GM12878 (cell line): ENCODE measurements at regions not wholly inside any gene's neighbourhood (a gene's known extent, or its start where the extent isn't known, plus 50 kb on each side); places are given as distances from the start of the nearest gene placed in this dataset.

Experiments used
- ATAC-seq: fragments of 200-7000 bp; cut with Tn5 transposase; 3 replicates; pipeline ENCODE4 v1.9.1; 2020; ENCODE audit warnings: mild to moderate bottlenecking, moderate library complexity
- BruUV-seq: library from RNA; stranded (reverse); fragments of 400-500 nt; replicated peaks from 2 replicates; lab custom pipeline; 2021; lab: Mats Ljungman, UMichigan
- CTCF ChIA-PET: fragments of 300-600 bp; sonication (Branson Sonifier 250); formaldehyde crosslinking; extraction: SDS; loops from one replicate; lab custom pipeline; 2021; ENCODE audit warnings: inconsistent platforms; lab: Yijun Ruan, JAX
- POLR2A ChIA-PET: fragments of 350-600 bp; formaldehyde crosslinking; extraction: SDS; loops from one replicate; lab custom pipeline; 2021; ENCODE audit warnings: inconsistent platforms; lab: Charles Lee
- RAD21 ChIA-PET: fragments of 300-600 bp; sonication (Branson Sonifier 250); formaldehyde crosslinking; loops from one replicate; lab custom pipeline; 2023; ENCODE audit warnings: antibody characterized with exemption; ENCODE audit not compliant: unreplicated experiment; lab: Charles Lee
- SMC1A ChIA-PET: fragments of 300-600 bp; sonication (Branson Sonifier 250); formaldehyde crosslinking; loops from one replicate; lab custom pipeline; 2023; ENCODE audit not compliant: unreplicated experiment, uncharacterized antibody; lab: Charles Lee
- DNase-seq: peaks from one replicate; pipeline ENCODE4 v3.0.0-alpha.2; 2011; ENCODE audit warnings: low read depth, low spot score
- FAIRE-seq: peaks from 3 replicates; lab custom pipeline; 2011; peaks lifted over from hg19 to GRCh38; lab: Jason Lieb, UNC
- H2AFZ ChIP-seq: 2 replicates; pipeline ENCODE4 v1.6.0; 2011; ENCODE audit warnings: low read depth, low read length, control low read depth; ENCODE audit not compliant: control insufficient read depth
- H3K27ac ChIP-seq: 2 replicates; pipeline ENCODE4 v1.5.1; 2011; ENCODE audit warnings: control low read depth; ENCODE audit not compliant: control insufficient read depth, insufficient read depth
- H3K27me3 ChIP-seq, 2 experiments: replicated peaks in 1 of 2; 2 replicates each; pipeline versions ENCODE4 v1.6.0 to v1.6.1; 2011; ENCODE audit warnings: low read length in 1 of 2; ENCODE audit not compliant: control insufficient read depth in 2 of 2, insufficient read depth in 2 of 2
- H3K36me3 ChIP-seq, 2 experiments: 2 replicates each; pipeline ENCODE4 v1.5.1; 2011; ENCODE audit warnings: low read length in 1 of 2; ENCODE audit not compliant: control insufficient read depth in 2 of 2, insufficient read depth in 2 of 2
- H3K4me1 ChIP-seq: 2 replicates; pipeline ENCODE4 v1.6.1; 2011; ENCODE audit warnings: mild to moderate bottlenecking, low read length, moderate library complexity, mixed read lengths; ENCODE audit not compliant: control insufficient read depth, insufficient read depth
- H3K4me2 ChIP-seq: 2 replicates; pipeline ENCODE4 v1.6.0; 2011; ENCODE audit warnings: control low read depth; ENCODE audit not compliant: control insufficient read depth, insufficient read depth
- H3K4me3 ChIP-seq: fragments of 200-600 bp; sonication (generic); 2 replicates; pipeline ENCODE4 v1.5.1; 2016
- H3K79me2 ChIP-seq: 2 replicates; pipeline ENCODE4 v1.6.0; 2011; ENCODE audit warnings: low read length; ENCODE audit not compliant: control insufficient read depth, insufficient read depth
- H3K9ac ChIP-seq: 2 replicates; pipeline ENCODE4 v1.8.0; 2011; ENCODE audit warnings: low read length, control low read depth, mixed read lengths; ENCODE audit not compliant: control insufficient read depth, insufficient read depth
- H3K9me3 ChIP-seq: replicated peaks from 3 replicates; pipeline ENCODE4 v1.5.1; 2011; ENCODE audit warnings: mild to moderate bottlenecking, low read length; ENCODE audit not compliant: control insufficient read depth, insufficient read depth
- H4K20me1 ChIP-seq: 2 replicates; pipeline ENCODE4 v1.6.0; 2011; ENCODE audit not compliant: control insufficient read depth, insufficient read depth
- EZH2 ChIP-seq: IDR thresholded peaks from 2 replicates; pipeline ENCODE4 v1.6.1; 2012; ENCODE audit warnings: low read depth, mild to moderate bottlenecking, control low read depth, inconsistent platforms, low read length, borderline replicate concordance; ENCODE audit not compliant: control insufficient read depth
- RCOR1 ChIP-seq: conservative IDR thresholded peaks from 2 replicates; pipeline ENCODE4 v1.6.1; 2012; ENCODE audit warnings: low read depth, low read length, improper control_type of control experiment
- ZZZ3 ChIP-seq: IDR thresholded peaks from 2 replicates; pipeline ENCODE4 v1.6.1; 2011; ENCODE audit warnings: low read depth; ENCODE audit not compliant: control insufficient read depth, insufficient read length
- WGBS: methylation state at CpG from one replicate; pipeline ENCODE4 v1.1.6; 2016; ENCODE audit warnings: low lambda C conversion rate; ENCODE audit not compliant: insufficient replicate concordance, insufficient coverage; ENCODE audit errors: missing lambda C conversion rate; 5-methylcytosine and 5-hydroxymethylcytosine counted together
- in situ Hi-C: fragments of 300-500 bp; cut with MboI; formaldehyde crosslinking; loops from 9 replicates; pipeline ENCODE4 v1.14.3; 2018; ENCODE audit warnings: mixed read lengths
- intact Hi-C: fragments of 100-400 bp; cut with micrococcal nuclease; formaldehyde crosslinking; loops from one replicate; pipeline ENCODE4 v1.14.2; 2022; ENCODE audit not compliant: unreplicated experiment
- TF ChIP-seq, protein P1 (sequence below): fragments of 450-650 bp; IDR thresholded peaks from 2 replicates; pipeline ENCODE4 v1.6.1; 2017; ENCODE audit warnings: mild to moderate bottlenecking, moderate library complexity
- TF ChIP-seq, protein P2 (sequence below): fragments of 450-650 bp; conservative IDR thresholded peaks from 2 replicates; pipeline ENCODE4 v1.6.1; 2017; ENCODE audit warnings: mild to moderate bottlenecking, moderate library complexity
- TF ChIP-seq, protein P3 (sequence below): fragments of 450-650 bp; IDR thresholded peaks from 2 replicates; pipeline ENCODE4 v1.6.1; 2017; ENCODE audit warnings: mild to moderate bottlenecking, low read depth, inconsistent platforms; ENCODE audit not compliant: poor library complexity, severe bottlenecking
- TF ChIP-seq, protein P4 (sequence below): IDR thresholded peaks from 2 replicates; pipeline ENCODE4 v1.6.1; 2011; ENCODE audit warnings: low read depth, mild to moderate bottlenecking, low read length, moderate library complexity, borderline replicate concordance; ENCODE audit errors: extremely low read depth

DNA sequence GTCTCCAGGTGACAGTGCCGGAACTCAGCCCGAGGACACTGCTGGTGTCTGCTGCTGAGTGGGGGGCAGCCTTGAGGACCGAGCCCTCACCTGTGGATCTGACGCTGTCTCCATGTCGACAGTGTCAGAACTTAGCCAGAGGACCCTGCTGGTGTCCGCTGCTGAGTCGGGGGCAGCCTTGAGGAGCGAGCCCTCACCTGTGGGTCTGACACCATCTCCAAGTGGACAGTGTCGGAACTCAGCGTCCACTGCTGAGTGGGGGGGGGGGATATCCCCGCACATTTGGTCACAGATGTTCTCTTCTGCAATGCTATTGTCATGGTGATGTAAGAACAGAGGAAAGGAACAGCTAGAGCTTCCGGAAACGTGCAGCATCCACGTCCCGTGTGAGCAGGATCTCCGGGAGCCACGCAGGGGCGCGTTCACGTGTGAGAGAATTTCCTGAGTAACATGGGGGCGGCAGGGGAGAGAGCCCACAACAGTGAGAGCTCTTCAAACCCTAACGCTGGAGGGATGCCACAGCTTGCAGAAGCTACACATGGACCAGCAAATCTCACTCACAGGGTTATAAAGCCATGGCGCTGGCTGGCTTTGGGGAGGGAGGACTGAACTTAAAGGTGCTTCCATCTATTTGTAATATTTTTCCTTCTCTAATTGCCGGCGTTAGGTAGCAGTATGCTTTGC lies 250.7 kb upstream of the SALL3 start (continued):
- TF ChIP-seq, protein P1, sequence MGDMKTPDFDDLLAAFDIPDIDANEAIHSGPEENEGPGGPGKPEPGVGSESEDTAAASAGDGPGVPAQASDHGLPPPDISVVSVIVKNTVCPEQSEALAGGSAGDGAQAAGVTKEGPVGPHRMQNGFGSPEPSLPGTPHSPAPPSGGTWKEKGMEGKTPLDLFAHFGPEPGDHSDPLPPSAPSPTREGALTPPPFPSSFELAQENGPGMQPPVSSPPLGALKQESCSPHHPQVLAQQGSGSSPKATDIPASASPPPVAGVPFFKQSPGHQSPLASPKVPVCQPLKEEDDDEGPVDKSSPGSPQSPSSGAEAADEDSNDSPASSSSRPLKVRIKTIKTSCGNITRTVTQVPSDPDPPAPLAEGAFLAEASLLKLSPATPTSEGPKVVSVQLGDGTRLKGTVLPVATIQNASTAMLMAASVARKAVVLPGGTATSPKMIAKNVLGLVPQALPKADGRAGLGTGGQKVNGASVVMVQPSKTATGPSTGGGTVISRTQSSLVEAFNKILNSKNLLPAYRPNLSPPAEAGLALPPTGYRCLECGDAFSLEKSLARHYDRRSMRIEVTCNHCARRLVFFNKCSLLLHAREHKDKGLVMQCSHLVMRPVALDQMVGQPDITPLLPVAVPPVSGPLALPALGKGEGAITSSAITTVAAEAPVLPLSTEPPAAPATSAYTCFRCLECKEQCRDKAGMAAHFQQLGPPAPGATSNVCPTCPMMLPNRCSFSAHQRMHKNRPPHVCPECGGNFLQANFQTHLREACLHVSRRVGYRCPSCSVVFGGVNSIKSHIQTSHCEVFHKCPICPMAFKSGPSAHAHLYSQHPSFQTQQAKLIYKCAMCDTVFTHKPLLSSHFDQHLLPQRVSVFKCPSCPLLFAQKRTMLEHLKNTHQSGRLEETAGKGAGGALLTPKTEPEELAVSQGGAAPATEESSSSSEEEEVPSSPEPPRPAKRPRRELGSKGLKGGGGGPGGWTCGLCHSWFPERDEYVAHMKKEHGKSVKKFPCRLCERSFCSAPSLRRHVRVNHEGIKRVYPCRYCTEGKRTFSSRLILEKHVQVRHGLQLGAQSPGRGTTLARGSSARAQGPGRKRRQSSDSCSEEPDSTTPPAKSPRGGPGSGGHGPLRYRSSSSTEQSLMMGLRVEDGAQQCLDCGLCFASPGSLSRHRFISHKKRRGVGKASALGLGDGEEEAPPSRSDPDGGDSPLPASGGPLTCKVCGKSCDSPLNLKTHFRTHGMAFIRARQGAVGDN = no peak
- TF ChIP-seq, protein P2, sequence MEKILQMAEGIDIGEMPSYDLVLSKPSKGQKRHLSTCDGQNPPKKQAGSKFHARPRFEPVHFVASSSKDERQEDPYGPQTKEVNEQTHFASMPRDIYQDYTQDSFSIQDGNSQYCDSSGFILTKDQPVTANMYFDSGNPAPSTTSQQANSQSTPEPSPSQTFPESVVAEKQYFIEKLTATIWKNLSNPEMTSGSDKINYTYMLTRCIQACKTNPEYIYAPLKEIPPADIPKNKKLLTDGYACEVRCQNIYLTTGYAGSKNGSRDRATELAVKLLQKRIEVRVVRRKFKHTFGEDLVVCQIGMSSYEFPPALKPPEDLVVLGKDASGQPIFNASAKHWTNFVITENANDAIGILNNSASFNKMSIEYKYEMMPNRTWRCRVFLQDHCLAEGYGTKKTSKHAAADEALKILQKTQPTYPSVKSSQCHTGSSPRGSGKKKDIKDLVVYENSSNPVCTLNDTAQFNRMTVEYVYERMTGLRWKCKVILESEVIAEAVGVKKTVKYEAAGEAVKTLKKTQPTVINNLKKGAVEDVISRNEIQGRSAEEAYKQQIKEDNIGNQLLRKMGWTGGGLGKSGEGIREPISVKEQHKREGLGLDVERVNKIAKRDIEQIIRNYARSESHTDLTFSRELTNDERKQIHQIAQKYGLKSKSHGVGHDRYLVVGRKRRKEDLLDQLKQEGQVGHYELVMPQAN = no peak

DNA sequence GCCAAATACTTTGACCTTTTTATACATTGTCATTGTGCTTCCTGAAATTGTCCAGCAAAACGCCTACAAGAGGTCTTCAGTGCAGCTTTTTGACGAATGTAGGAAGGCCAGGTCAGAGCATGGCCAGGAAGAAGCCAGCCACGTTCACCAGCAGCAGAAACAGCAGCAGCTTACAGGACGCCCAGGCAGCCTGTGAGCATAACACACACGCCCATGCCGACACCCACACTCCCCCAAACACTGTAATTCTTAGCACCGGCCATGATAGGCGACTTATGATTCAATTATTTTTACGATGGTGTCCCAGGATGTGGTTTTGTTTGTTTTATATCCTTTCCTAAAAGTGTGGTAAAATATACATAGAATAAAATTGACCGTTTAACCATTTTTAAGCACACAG lies 249.1 kb upstream of the SALL3 start:
- ChIA-PET CTCF (no interaction called here), POLR2A (no interaction called here), RAD21 (no interaction called here), SMC1A (no interaction called here)
- Histone ChIP-seq H3K4me3 (no peak overlapping the region), H3K4me2 (no peak overlapping the region), H3K36me3 (no peaks in the 10 kb centered on the region), H3K9me3 (no peaks in the 10 kb centered on the region; the same call in 2 of the 3 replicates), H4K20me1 (no peaks in the 10 kb centered on the region), H3K79me2 (no peaks in the 10 kb centered on the region), H3K4me1 (no peaks in the 10 kb centered on the region), H3K27me3 (no peaks in the 10 kb centered on the region), H3K9ac (no peak overlapping the region), H2AFZ (no peak overlapping the region), H3K27ac (no peak overlapping the region)
- in situ Hi-C loops (no loop called here), intact Hi-C loops (no loop called here)
- no peak for ATAC-seq
- TF ChIP-seq EZH2 = no peak
- no peak for TF ChIP-seq ZZZ3
- no peak for TF ChIP-seq RCOR1
- TF ChIP-seq, protein P3, sequence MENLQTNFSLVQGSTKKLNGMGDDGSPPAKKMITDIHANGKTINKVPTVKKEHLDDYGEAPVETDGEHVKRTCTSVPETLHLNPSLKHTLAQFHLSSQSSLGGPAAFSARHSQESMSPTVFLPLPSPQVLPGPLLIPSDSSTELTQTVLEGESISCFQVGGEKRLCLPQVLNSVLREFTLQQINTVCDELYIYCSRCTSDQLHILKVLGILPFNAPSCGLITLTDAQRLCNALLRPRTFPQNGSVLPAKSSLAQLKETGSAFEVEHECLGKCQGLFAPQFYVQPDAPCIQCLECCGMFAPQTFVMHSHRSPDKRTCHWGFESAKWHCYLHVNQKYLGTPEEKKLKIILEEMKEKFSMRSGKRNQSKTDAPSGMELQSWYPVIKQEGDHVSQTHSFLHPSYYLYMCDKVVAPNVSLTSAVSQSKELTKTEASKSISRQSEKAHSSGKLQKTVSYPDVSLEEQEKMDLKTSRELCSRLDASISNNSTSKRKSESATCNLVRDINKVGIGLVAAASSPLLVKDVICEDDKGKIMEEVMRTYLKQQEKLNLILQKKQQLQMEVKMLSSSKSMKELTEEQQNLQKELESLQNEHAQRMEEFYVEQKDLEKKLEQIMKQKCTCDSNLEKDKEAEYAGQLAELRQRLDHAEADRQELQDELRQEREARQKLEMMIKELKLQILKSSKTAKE = no peak
- TF ChIP-seq, protein P4, sequence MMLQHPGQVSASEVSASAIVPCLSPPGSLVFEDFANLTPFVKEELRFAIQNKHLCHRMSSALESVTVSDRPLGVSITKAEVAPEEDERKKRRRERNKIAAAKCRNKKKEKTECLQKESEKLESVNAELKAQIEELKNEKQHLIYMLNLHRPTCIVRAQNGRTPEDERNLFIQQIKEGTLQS = no peak
- no TSS peak for BruUV-seq
- no peak for DNase-seq
- WGBS = 18% methylated on average over 10 of the region's 10 CpGs
- FAIRE-seq = no peak
